GM23248 (cell line): ENCODE measurements at regions not wholly inside any gene's neighbourhood (a gene's known extent, or its start where the extent isn't known, plus 50 kb on each side); places are given as distances from the start of the nearest gene placed in this dataset. TPM values are rescaled to one million over a fixed set of nuclear protein-coding genes. Genes with fewer than 3 reads are reported as not detected.
A peak's percentile ranks its signal among the peaks of the same experiment; 100 is the strongest.

Experiments used
- DNase-seq: peaks from one replicate; pipeline ENCODE4 v3.0.0-alpha.2; 2015
- H2AFZ ChIP-seq: fragments of 200-600 bp; sonication (generic); 2 replicates; pipeline ENCODE4 v1.6.1; 2016; ENCODE audit warnings: antibody characterized with exemption
- H3F3A ChIP-seq: fragments of 200-600 bp; sonication (generic); 2 replicates; pipeline ENCODE4 v1.6.1; 2016; ENCODE audit warnings: mild to moderate bottlenecking, antibody characterized with exemption, mixed run types; ENCODE audit not compliant: insufficient read depth
- H3K27ac ChIP-seq: fragments of 200-600 bp; sonication (generic); 2 replicates; pipeline ENCODE4 v1.5.1; 2016; ENCODE audit warnings: mild to moderate bottlenecking
- H3K27me3 ChIP-seq: fragments of 200-600 bp; sonication (generic); replicated peaks from 2 replicates; pipeline ENCODE4 v1.6.1; 2016; ENCODE audit warnings: mild to moderate bottlenecking; ENCODE audit not compliant: insufficient read depth
- H3K36me3 ChIP-seq: fragments of 200-600 bp; sonication (generic); 2 replicates; pipeline ENCODE4 v1.6.1; 2016; ENCODE audit warnings: low read depth, mild to moderate bottlenecking
- H3K4me1 ChIP-seq: fragments of 200-600 bp; sonication (generic); 2 replicates; pipeline ENCODE4 v1.6.1; 2016; ENCODE audit warnings: mild to moderate bottlenecking; ENCODE audit not compliant: insufficient read depth
- H3K4me2 ChIP-seq: fragments of 200-600 bp; sonication (generic); one replicate; pipeline ENCODE4 v1.6.1; 2016; ENCODE audit warnings: mild to moderate bottlenecking; ENCODE audit not compliant: unreplicated experiment
- H3K4me3 ChIP-seq: fragments of 200-600 bp; sonication (generic); 2 replicates; pipeline ENCODE4 v1.5.1; 2016; ENCODE audit warnings: mild to moderate bottlenecking
- H3K79me2 ChIP-seq: fragments of 200-600 bp; sonication (generic); 2 replicates; pipeline ENCODE4 v1.6.1; 2016; ENCODE audit warnings: mild to moderate bottlenecking; ENCODE audit not compliant: insufficient read depth
- H3K9ac ChIP-seq: fragments of 200-600 bp; sonication (generic); 2 replicates; pipeline ENCODE4 v1.6.1; 2016; ENCODE audit warnings: mild to moderate bottlenecking
- H3K9me2 ChIP-seq: fragments of 200-600 bp; sonication (generic); 2 replicates; pipeline ENCODE4 v1.6.1; 2016; ENCODE audit warnings: mixed run types, mild to moderate bottlenecking, moderate library complexity; ENCODE audit not compliant: insufficient read depth
- H3K9me3 ChIP-seq: fragments of 200-600 bp; sonication (generic); one replicate; pipeline ENCODE4 v1.6.1; 2017; ENCODE audit warnings: low read depth
- H4K20me1 ChIP-seq: fragments of 200-600 bp; sonication (generic); 2 replicates; pipeline ENCODE4 v1.6.0; 2016; ENCODE audit not compliant: insufficient read depth
- EZH2 ChIP-seq: fragments of 200-600 bp; sonication (generic); IDR thresholded peaks from 2 replicates; pipeline ENCODE4 v1.6.1; 2018; ENCODE audit warnings: antibody characterized with exemption, mild to moderate bottlenecking; ENCODE audit not compliant: insufficient read depth, poor library complexity, severe bottlenecking
- EZH2phosphoT487 ChIP-seq: fragments of 200-600 bp; sonication (generic); IDR thresholded peaks from 2 replicates; pipeline ENCODE4 v1.6.1; 2018; ENCODE audit warnings: antibody characterized with exemption, moderate library complexity, mild to moderate bottlenecking, low read depth; ENCODE audit not compliant: insufficient read depth
- WGBS, 2 experiments: methylation state at CpG; one replicate each; pipeline ENCODE4 v1.1.6; 2015 to 2017; ENCODE audit warnings: low lambda C conversion rate in 2 of 2, low coverage in 1 of 2; ENCODE audit errors: missing lambda C conversion rate in 2 of 2; 5-methylcytosine and 5-hydroxymethylcytosine counted together
- in situ Hi-C: fragments of 300-500 bp; cut with MboI; formaldehyde crosslinking; loops from 2 replicates; pipeline ENCODE4 v1.15.0; 2020
- small RNA-seq: library from RNA; depleted of rRNA; stranded (forward); fragments of <200 nt; gene quantifications from one replicate; pipeline ENCODE3, GENCODE V24; 2014; ENCODE audit warnings: low read depth, low replicate concordance

DNA sequence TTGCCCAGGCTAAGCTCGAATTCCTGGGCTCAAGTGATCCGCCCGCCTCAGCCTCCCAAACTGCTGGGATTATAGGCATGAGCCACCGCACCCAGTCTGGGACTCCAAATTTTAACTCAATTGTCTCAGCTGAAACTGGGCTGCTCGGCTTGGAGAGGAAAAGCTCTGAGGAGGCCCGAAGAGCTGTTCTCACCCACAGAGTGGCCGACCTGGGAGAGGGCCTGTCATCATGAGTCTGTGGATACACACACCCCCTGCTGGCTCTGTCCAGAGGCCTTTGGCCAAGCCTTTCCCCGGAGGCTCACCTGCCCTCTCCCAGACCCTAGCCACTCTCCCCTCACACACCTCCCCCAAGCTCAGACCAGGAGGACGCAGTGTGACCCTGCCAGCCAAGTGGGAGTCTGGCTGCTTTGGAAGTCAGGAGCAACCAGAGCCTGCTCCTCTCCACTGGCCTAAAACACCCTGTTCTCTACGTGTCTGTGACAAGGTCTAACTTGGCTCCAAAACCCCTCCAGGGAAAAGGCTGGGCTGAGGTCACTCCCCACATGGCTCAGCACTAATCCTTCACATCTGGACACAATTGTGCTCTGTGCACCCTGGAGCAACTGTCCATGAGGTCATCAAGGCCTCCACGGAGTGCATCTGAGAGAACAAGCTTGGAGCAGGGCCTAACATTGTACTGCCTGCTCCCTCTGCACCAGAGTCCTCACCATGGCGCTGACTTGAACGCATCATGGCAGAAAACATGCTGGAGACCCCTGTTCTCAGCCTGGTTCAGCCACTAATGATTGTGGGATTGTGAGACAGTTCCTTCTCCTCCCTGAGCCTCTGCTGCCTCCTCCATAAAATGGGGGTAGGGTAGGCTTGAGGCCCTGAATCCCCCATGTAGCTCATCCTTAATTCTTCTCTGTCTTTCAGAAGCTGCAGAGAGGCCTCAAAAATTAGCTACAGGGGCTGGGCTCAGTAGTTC, 49.9 kb upstream of the RAB6C start:
- Histone ChIP-seq H3K9me2 (no peaks in the 10 kb centered on the region), H3F3A (no peaks in the 10 kb centered on the region), H2AFZ (0 out of 2 replicates have a peak overlapping the region, but pooled peaks have one; percentile 13), H3K27ac (peak overlapping the region; percentile 40; the same call in 1 of the 2 replicates), H3K4me1 (no peaks in the 10 kb centered on the region; the same call in 1 of the 2 replicates), H3K9ac (peak overlapping the region; percentile 25; the same call in 1 of the 2 replicates), H4K20me1 (no peaks in the 10 kb centered on the region), H3K4me2 (no peak overlapping the region), H3K9me3 (no peaks in the 10 kb centered on the region), H3K36me3 (no peaks in the 10 kb centered on the region), H3K27me3 (no peaks in the 10 kb centered on the region; the same call in none of the 2 replicates), H3K4me3 (no peak overlapping the region), H3K79me2 (no peaks in the 10 kb centered on the region)
- DNase-seq = peak; percentile 89
- TF ChIP-seq EZH2phosphoT487 (no peak), EZH2 (no peak)
- in situ Hi-C loops = loop anchor here (10.0 kb wide), 1 partner anchor 405 kb away; no protein-coding TSS in a partner anchor
- 37 to 48% methylated on average over 13 of the region's 13 CpGs for WGBS, 2 experiments

Small RNA genes in the stretch of these regions (small RNA-seq; reads per million reads assigned to genes)
- gene RNA5SP103 = not detected
